ENCODE measurements at regions not wholly inside any gene's neighbourhood (a gene's known extent, or its start where the extent isn't known, plus 50 kb on each side); places are given as distances from the start of the nearest gene placed in this dataset.

DNA sequence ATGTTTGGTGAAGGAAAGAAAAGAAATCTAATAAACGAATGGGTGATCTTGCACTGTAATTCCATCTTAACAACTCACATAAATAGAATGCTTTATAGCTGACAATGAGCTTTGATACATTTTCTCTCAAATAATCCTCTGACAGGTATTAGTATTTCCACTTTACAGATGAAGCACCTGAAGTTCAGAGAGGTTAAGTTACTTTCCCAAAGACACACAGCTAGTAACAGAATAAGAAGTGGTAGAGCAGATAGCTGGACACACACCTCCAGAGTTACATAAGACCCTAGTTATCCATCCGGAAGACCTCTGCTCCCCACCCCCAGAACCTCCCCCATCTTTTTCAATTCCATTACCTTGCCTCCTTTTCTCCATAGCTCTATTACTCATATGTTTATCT is 213.3 kb upstream of the ZC3H12A start:
- H3K4me3 ChIP-seq: no peak overlapping the region
- TF ChIP-seq EZH2 (IDR thresholded peaks at IDR 0.05; ENCODE audit: borderline replicate concordance): no peak
- TF ChIP-seq, protein P1, sequence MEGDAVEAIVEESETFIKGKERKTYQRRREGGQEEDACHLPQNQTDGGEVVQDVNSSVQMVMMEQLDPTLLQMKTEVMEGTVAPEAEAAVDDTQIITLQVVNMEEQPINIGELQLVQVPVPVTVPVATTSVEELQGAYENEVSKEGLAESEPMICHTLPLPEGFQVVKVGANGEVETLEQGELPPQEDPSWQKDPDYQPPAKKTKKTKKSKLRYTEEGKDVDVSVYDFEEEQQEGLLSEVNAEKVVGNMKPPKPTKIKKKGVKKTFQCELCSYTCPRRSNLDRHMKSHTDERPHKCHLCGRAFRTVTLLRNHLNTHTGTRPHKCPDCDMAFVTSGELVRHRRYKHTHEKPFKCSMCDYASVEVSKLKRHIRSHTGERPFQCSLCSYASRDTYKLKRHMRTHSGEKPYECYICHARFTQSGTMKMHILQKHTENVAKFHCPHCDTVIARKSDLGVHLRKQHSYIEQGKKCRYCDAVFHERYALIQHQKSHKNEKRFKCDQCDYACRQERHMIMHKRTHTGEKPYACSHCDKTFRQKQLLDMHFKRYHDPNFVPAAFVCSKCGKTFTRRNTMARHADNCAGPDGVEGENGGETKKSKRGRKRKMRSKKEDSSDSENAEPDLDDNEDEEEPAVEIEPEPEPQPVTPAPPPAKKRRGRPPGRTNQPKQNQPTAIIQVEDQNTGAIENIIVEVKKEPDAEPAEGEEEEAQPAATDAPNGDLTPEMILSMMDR (IDR thresholded peaks at IDR 0.05; ENCODE audit: poor library complexity): no peak
- no peak for TF ChIP-seq EZH2phosphoT487 (IDR thresholded peaks at IDR 0.05; ENCODE audit: low read depth, severe bottlenecking, unreplicated experiment)
- DNase-seq (ENCODE audit: low spot score): no peak
- WGBS (ENCODE audit: low lambda C conversion rate, missing lambda C conversion rate): 83% methylated on average over 2 of the region's 2 CpGs
- H3K9me3 ChIP-seq (ENCODE audit: low read depth): no peaks in the 10 kb centered on the region
- H3K36me3 ChIP-seq (replicated peaks; ENCODE audit: insufficient read depth, low read depth): no peaks in the 10 kb centered on the region
- no peaks in the 10 kb centered on the region for H3K9me2 ChIP-seq (replicated peaks; ENCODE audit: insufficient read depth)
- H2AFZ ChIP-seq: no peak overlapping the region
- no peaks in the 10 kb centered on the region for H3K27me3 ChIP-seq
- H3K79me2 ChIP-seq: no peaks in the 10 kb centered on the region
- no peak overlapping the region for H3K4me2 ChIP-seq
- no peaks in the 10 kb centered on the region for H4K20me1 ChIP-seq (ENCODE audit: insufficient read depth, poor library complexity, severe bottlenecking)
- no peaks in the 10 kb centered on the region for H3K4me1 ChIP-seq (ENCODE audit: insufficient read depth)
- no peak overlapping the region for H3K27ac ChIP-seq

DNA sequence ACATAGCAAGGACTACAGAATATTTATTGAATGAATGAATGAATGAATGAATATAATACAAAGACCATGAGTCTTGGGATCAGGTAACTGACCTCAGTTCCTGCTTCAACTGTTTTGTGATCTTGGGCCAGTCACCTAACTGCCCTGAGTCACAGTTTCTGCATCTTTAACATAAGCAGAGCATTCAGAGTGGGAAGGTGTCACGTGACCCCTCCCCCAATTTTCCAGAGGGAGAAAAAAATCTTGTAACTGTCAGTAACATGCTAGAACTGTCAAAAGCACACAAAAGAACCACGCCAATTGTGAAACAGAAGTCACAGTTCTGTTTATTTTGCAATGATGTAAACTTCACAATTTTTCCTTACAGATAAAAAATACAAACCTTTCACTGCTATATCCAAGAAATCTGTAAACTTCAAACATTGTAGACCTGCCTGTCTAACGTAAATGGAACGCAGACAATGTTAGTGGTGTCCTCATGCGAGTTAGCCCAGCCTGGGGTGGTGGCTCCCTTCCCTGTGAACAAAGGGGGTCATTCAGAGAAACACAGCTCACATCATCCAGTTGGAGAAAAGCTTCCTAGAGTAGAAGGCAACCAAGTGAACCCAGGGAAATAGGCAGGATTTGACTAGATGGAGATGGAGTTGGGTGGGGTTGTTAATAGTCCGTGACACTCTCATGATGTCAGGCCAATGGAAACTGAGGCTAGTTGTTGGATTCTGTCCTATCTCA is 211.8 kb upstream of the ZC3H12A start:
- H3K27me3 ChIP-seq: no peaks in the 10 kb centered on the region
- H3K79me2 ChIP-seq: no peaks in the 10 kb centered on the region
- H3K4me3 ChIP-seq: no peak overlapping the region
- no peak overlapping the region for H2AFZ ChIP-seq
- no peak for DNase-seq (ENCODE audit: low spot score)
- H3K4me1 ChIP-seq (ENCODE audit: insufficient read depth): no peaks in the 10 kb centered on the region
- H3K27ac ChIP-seq: no peak overlapping the region
- no peaks in the 10 kb centered on the region for H4K20me1 ChIP-seq (ENCODE audit: insufficient read depth, poor library complexity, severe bottlenecking)
- TF ChIP-seq, protein P1 (IDR thresholded peaks at IDR 0.05; ENCODE audit: poor library complexity): no peak
- no peak for TF ChIP-seq EZH2 (IDR thresholded peaks at IDR 0.05; ENCODE audit: borderline replicate concordance)
- no peak for TF ChIP-seq EZH2phosphoT487 (IDR thresholded peaks at IDR 0.05; ENCODE audit: low read depth, severe bottlenecking, unreplicated experiment)
- WGBS (ENCODE audit: low lambda C conversion rate, missing lambda C conversion rate): 72% methylated on average over 6 of the region's 6 CpGs
- no peaks in the 10 kb centered on the region for H3K36me3 ChIP-seq (replicated peaks; ENCODE audit: insufficient read depth, low read depth)
- no peak overlapping the region for H3K4me2 ChIP-seq
- no peaks in the 10 kb centered on the region for H3K9me3 ChIP-seq (ENCODE audit: low read depth)
- no peaks in the 10 kb centered on the region for H3K9me2 ChIP-seq (replicated peaks; ENCODE audit: insufficient read depth)

DNA sequence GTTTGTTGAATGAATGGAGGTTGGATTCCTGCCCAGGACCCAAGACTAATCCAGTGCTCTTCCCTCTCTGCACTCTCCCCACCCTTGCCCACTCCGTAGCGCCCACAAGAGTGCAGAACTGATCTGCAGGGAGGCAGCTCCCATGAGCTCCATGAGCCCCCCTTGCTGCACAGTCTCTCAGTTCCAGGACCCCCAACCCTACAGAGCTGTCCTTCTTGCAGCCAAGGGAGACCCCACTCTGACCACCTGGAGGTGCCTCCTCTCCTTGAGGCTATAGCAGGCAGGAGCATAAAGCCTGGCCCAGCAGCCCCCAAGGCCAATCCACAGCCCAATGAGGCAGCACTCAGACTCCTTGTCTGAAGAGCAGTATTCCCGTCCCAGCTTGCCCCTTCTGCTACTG is 209.2 kb upstream of the ZC3H12A start:
- WGBS (ENCODE audit: low lambda C conversion rate, missing lambda C conversion rate): 89% methylated on average over 3 of the region's 3 CpGs
- H4K20me1 ChIP-seq (ENCODE audit: insufficient read depth, poor library complexity, severe bottlenecking): no peaks in the 10 kb centered on the region
- H3K4me2 ChIP-seq: no peak overlapping the region
- no peaks in the 10 kb centered on the region for H3K9me2 ChIP-seq (replicated peaks; ENCODE audit: insufficient read depth)
- no peaks in the 10 kb centered on the region for H3K4me1 ChIP-seq (ENCODE audit: insufficient read depth)
- no peaks in the 10 kb centered on the region for H3K9me3 ChIP-seq (ENCODE audit: low read depth)
- H2AFZ ChIP-seq: no peak overlapping the region
- no peak for DNase-seq (ENCODE audit: low spot score)
- H3K79me2 ChIP-seq: no peaks in the 10 kb centered on the region
- H3K27me3 ChIP-seq: no peaks in the 10 kb centered on the region
- no peak overlapping the region for H3K4me3 ChIP-seq
- no peaks in the 10 kb centered on the region for H3K36me3 ChIP-seq (replicated peaks; ENCODE audit: insufficient read depth, low read depth)
- no peak for TF ChIP-seq EZH2phosphoT487 (IDR thresholded peaks at IDR 0.05; ENCODE audit: low read depth, severe bottlenecking, unreplicated experiment)
- no peak for TF ChIP-seq EZH2 (IDR thresholded peaks at IDR 0.05; ENCODE audit: borderline replicate concordance)
- TF ChIP-seq, protein P1 (IDR thresholded peaks at IDR 0.05; ENCODE audit: poor library complexity): no peak
- H3K27ac ChIP-seq: no peak overlapping the region

Measured in hepatocyte (in vitro differentiated cells).